Hepatocyte (in vitro differentiated cells): ENCODE measurements at regions not wholly inside any gene's neighbourhood (a gene's known extent, or its start where the extent isn't known, plus 50 kb on each side); places are given as distances from the start of the nearest gene placed in this dataset.

Experiments used
- EZH2 ChIP-seq: fragments of 200-600 bp; sonication (generic); IDR thresholded peaks from 2 replicates; pipeline ENCODE4 v1.6.1; 2016; ENCODE audit warnings: antibody characterized with exemption, mild to moderate bottlenecking, borderline replicate concordance
- EZH2phosphoT487 ChIP-seq: fragments of 200-600 bp; sonication (generic); IDR thresholded peaks from one replicate; pipeline ENCODE4 v1.6.1; 2018; ENCODE audit warnings: antibody characterized with exemption, mild to moderate bottlenecking, low read depth, moderate library complexity; ENCODE audit not compliant: unreplicated experiment, severe bottlenecking
- TF ChIP-seq, protein P1 (sequence below): fragments of 200-600 bp; sonication (generic); IDR thresholded peaks from 2 replicates; pipeline ENCODE4 v1.5.1; 2016; ENCODE audit warnings: antibody characterized with exemption, mild to moderate bottlenecking; ENCODE audit not compliant: poor library complexity

DNA sequence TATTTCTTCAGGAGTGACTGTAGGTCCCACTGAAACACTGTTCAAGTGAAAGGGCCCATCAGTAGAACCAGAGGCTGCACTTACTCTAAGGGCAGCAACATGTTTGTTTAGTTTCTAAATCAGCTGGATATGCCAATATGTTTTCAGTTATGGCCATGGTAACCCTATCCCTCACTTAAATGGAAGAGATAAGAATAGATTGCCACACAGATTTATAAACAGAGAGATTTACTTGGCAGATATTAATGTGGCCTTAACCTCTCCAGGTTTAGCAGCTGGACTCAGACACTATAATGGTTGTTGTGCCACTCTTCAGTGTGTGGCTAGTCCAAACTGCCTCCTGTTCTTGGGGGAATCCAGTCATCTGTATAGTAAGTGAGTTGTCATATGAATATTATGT, 354.1 kb downstream of the TEX13C start:
- TF ChIP-seq, protein P1, sequence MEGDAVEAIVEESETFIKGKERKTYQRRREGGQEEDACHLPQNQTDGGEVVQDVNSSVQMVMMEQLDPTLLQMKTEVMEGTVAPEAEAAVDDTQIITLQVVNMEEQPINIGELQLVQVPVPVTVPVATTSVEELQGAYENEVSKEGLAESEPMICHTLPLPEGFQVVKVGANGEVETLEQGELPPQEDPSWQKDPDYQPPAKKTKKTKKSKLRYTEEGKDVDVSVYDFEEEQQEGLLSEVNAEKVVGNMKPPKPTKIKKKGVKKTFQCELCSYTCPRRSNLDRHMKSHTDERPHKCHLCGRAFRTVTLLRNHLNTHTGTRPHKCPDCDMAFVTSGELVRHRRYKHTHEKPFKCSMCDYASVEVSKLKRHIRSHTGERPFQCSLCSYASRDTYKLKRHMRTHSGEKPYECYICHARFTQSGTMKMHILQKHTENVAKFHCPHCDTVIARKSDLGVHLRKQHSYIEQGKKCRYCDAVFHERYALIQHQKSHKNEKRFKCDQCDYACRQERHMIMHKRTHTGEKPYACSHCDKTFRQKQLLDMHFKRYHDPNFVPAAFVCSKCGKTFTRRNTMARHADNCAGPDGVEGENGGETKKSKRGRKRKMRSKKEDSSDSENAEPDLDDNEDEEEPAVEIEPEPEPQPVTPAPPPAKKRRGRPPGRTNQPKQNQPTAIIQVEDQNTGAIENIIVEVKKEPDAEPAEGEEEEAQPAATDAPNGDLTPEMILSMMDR: no peak
- TF ChIP-seq EZH2: no peak
- no peak for TF ChIP-seq EZH2phosphoT487
